CD14-positive monocyte (primary cell): ENCODE measurements at regions not wholly inside any gene's neighbourhood (a gene's known extent, or its start where the extent isn't known, plus 50 kb on each side); places are given as distances from the start of the nearest gene placed in this dataset.

Experiments
- DNase-seq, 3 donors: peaks; one replicate each; pipeline ENCODE4 v3.0.0-alpha.2; 2011 to 2022
- H2AFZ ChIP-seq: 2 replicates; pipeline ENCODE4 v1.6.0; 2012; ENCODE audit warnings: mild to moderate bottlenecking, low read depth, low read length, inconsistent platforms; ENCODE audit not compliant: insufficient read depth, poor library complexity, severe bottlenecking
- H3K27ac ChIP-seq, 2 donors: 1 replicate in 1 of 2; 2 replicates in 1 of 2; pipeline ENCODE4 v1.5.1; 2012 to 2013; ENCODE audit warnings: low read length in 2 of 2, control low read depth in 1 of 2, inconsistent platforms in 1 of 2, low read depth in 1 of 2, mild to moderate bottlenecking in 1 of 2
- H3K27me3 ChIP-seq, 2 donors: one replicate each; pipeline versions ENCODE4 v1.6.0 to v1.6.1; 2011 to 2013; ENCODE audit warnings: low read length in 2 of 2; ENCODE audit not compliant: control insufficient read depth in 2 of 2, insufficient read depth in 2 of 2
- H3K36me3 ChIP-seq, 2 donors: replicated peaks in 1 of 2; 1 replicate in 1 of 2; 2 replicates in 1 of 2; pipeline versions ENCODE4 v1.5.1 to v1.6.1; 2012 to 2013; ENCODE audit warnings: low read length in 2 of 2, control low read depth in 1 of 2, inconsistent platforms in 1 of 2, mild to moderate bottlenecking in 1 of 2; ENCODE audit not compliant: insufficient read depth in 2 of 2, control insufficient read depth in 1 of 2
- H3K4me1 ChIP-seq, 2 donors: 1 replicate in 1 of 2; 2 replicates in 1 of 2; pipeline versions ENCODE4 v1.5.1 to v1.6.1; 2012 to 2013; ENCODE audit warnings: low read length in 2 of 2, control low read depth in 1 of 2, inconsistent platforms in 1 of 2, mild to moderate bottlenecking in 1 of 2, moderate library complexity in 1 of 2; ENCODE audit not compliant: insufficient read depth in 2 of 2, control insufficient read depth in 1 of 2
- H3K4me2 ChIP-seq: replicated peaks from 2 replicates; pipeline ENCODE3; 2012; ENCODE audit warnings: low read length, moderate library complexity, mild to moderate bottlenecking; ENCODE audit not compliant: poor library complexity, severe bottlenecking; ENCODE audit errors: extremely low read depth
- H3K4me3 ChIP-seq, 3 experiments: fragments of 200-600 bp in 1 of 3; sonication (generic) in 1 of 3; replicated peaks in 1 of 3; 1 replicate in 2 of 3; 2 replicates in 1 of 3; pipeline ENCODE4 v1.5.1; 2011 to 2013; ENCODE audit warnings: low read length in 3 of 3, mild to moderate bottlenecking in 3 of 3, control low read depth in 2 of 3, low read depth in 2 of 3, inconsistent platforms in 1 of 3, moderate library complexity in 1 of 3
- H3K79me2 ChIP-seq: 2 replicates; pipeline ENCODE4 v1.6.0; 2012; ENCODE audit warnings: mild to moderate bottlenecking, control low read depth, inconsistent platforms, low read length, moderate library complexity; ENCODE audit not compliant: insufficient read depth
- H3K9ac ChIP-seq: 2 replicates; pipeline ENCODE4 v1.6.0; 2017; ENCODE audit warnings: low read length, mild to moderate bottlenecking; ENCODE audit not compliant: insufficient read depth, poor library complexity, severe bottlenecking
- H3K9me3 ChIP-seq, 2 donors: replicated peaks in 1 of 2; 1 replicate in 1 of 2; 2 replicates in 1 of 2; pipeline versions ENCODE4 v1.5.1 to v1.6.1; 2012 to 2013; ENCODE audit warnings: low read length in 2 of 2, control low read depth in 1 of 2; ENCODE audit not compliant: control insufficient read depth in 1 of 2, insufficient read depth in 1 of 2
- H4K20me1 ChIP-seq: 2 replicates; pipeline ENCODE4 v1.6.0; 2012; ENCODE audit warnings: mild to moderate bottlenecking, low read length, control low read depth, moderate library complexity; ENCODE audit not compliant: insufficient read depth
- H3K27ac Mint-ChIP-seq, 7 donors: one replicate each; pipeline ENCODE4 v1.8.0; 2020; ENCODE audit warnings: mild to moderate bottlenecking in 7 of 7, mixed read lengths in 7 of 7, moderate library complexity in 6 of 7, inconsistent platforms in 2 of 7
- H3K27me3 Mint-ChIP-seq, 3 donors: one replicate each; pipeline ENCODE4 v1.8.0; 2021 to 2022; ENCODE audit warnings: low read depth in 3 of 3, mild to moderate bottlenecking in 3 of 3, mixed read lengths in 3 of 3, moderate library complexity in 3 of 3, inconsistent platforms in 1 of 3
- H3K36me3 Mint-ChIP-seq, 2 donors: one replicate each; pipeline ENCODE4 v1.8.0; 2020; ENCODE audit warnings: mixed read lengths in 2 of 2, inconsistent platforms in 1 of 2, mild to moderate bottlenecking in 1 of 2
- H3K4me1 Mint-ChIP-seq: one replicate; pipeline ENCODE4 v1.8.0; 2020; ENCODE audit warnings: mild to moderate bottlenecking, mixed read lengths
- H3K4me3 Mint-ChIP-seq, 2 donors: one replicate each; pipeline ENCODE4 v1.8.0; 2020; ENCODE audit warnings: mild to moderate bottlenecking in 2 of 2, mixed read lengths in 2 of 2, moderate library complexity in 1 of 2
- H3K9me3 Mint-ChIP-seq, 7 donors: one replicate each; pipeline ENCODE4 v1.8.0; 2020 to 2022; ENCODE audit warnings: mixed read lengths in 7 of 7, mild to moderate bottlenecking in 6 of 7, moderate library complexity in 6 of 7, inconsistent platforms in 2 of 7
- CTCF ChIP-seq: fragments of 200-600 bp; IDR thresholded peaks from one replicate; pipeline ENCODE4 v1.8.0; 2022; ENCODE audit warnings: antibody characterized with exemption, mild to moderate bottlenecking
- WGBS: methylation state at CpG from one replicate; pipeline ENCODE4 v1.1.5; 2013; ENCODE audit warnings: missing lambda C conversion rate; ENCODE audit not compliant: insufficient coverage; 5-methylcytosine and 5-hydroxymethylcytosine counted together
- intact Hi-C, 2 donors: fragments of 100-400 bp; cut with micrococcal nuclease; formaldehyde crosslinking; loops; one replicate each; pipeline versions ENCODE4 v1.15.0 to v1.15.1; 2023

DNA sequence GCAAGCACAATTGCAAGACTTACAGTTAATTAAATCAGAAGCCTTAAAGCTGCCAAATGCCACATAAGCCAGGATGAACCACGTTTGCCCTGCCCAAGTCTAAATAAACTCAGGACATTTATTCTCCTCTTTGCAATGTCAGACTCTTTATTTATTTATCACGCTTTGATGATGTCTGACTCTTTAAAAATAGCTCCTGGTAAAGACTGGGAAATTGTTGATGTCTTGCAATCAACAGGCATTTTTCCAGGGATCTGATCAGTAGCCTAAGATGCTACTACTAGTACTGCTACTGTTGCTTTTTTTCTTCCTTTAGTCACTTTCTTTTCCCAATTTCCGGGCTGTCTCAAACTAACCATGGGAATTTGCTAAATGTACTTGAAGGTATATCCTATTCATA is 365.8 kb upstream of the MARCKS start:
- no peak for DNase-seq
- H3K79me2 ChIP-seq, result no peaks in the 10 kb centered on the region
- H3K4me1 ChIP-seq, result peaks cover under 1 to 4% of the 10 kb centered on the region in 2 donors
- H3K27me3 ChIP-seq, result no peaks in the 10 kb centered on the region
- no peak overlapping the region for H3K27ac ChIP-seq
- no peak overlapping the region for H2AFZ ChIP-seq
- no peaks in the 10 kb centered on the region for H3K36me3 ChIP-seq
- Mint-ChIP-seq H3K4me3 (no peak overlapping the region), H3K27ac (no peak overlapping the region), H3K4me1 (peaks cover 5% of the 10 kb centered on the region), H3K36me3 (no peaks in the 10 kb centered on the region), H3K9me3 (peaks cover 0 to 3% (median 0%) of the 10 kb centered on the region in 7 donors), H3K27me3 (peaks cover 0 to 3% (median 0%) of the 10 kb centered on the region in 3 donors)
- no peak overlapping the region for H3K4me2 ChIP-seq
- intact Hi-C loops, result no loop called here
- no peaks in the 10 kb centered on the region for H3K9me3 ChIP-seq
- no peak overlapping the region for H3K9ac ChIP-seq
- no peak overlapping the region for H3K4me3 ChIP-seq
- TF ChIP-seq CTCF, result no peak
- no peaks in the 10 kb centered on the region for H4K20me1 ChIP-seq
- WGBS, result 80% methylated on average over 1 of the region's 3 CpGs

GRCh38 chr6:113493991-113494390 is 363.2 kb upstream of the MARCKS start:
- H3K4me3 Mint-ChIP-seq, result no peak overlapping the region
- H3K27me3 ChIP-seq, result no peaks in the 10 kb centered on the region
- no peak overlapping the region for H3K9ac ChIP-seq
- H3K9me3 Mint-ChIP-seq, result peaks cover 0 to under 1% (median 0%) of the 10 kb centered on the region in 7 donors
- no peaks in the 10 kb centered on the region for H3K9me3 ChIP-seq
- no peaks in the 10 kb centered on the region for H3K4me1 Mint-ChIP-seq
- intact Hi-C loops, result no loop called here
- H3K4me1 ChIP-seq, result no peaks in the 10 kb centered on the region
- H3K4me2 ChIP-seq, result no peak overlapping the region
- H3K27me3 Mint-ChIP-seq, result no peaks in the 10 kb centered on the region
- TF ChIP-seq CTCF, result no peak
- H3K27ac ChIP-seq, result no peak overlapping the region
- H3K36me3 ChIP-seq, result no peaks in the 10 kb centered on the region
- no peak overlapping the region for H2AFZ ChIP-seq
- no peak for DNase-seq
- no peaks in the 10 kb centered on the region for H3K36me3 Mint-ChIP-seq
- no peak overlapping the region for H3K4me3 ChIP-seq
- no peak overlapping the region for H3K27ac Mint-ChIP-seq
- H3K79me2 ChIP-seq, result no peaks in the 10 kb centered on the region
- no peaks in the 10 kb centered on the region for H4K20me1 ChIP-seq
- 91% methylated on average over 1 of the region's 2 CpGs for WGBS
